ENCODE measurements at regions not wholly inside any gene's neighbourhood (a gene's known extent, or its start where the extent isn't known, plus 50 kb on each side); places are given as distances from the start of the nearest gene placed in this dataset.

- intact Hi-C loops (cut with micrococcal nuclease; ENCODE audit: unreplicated experiment): no loop called here
- no TSS peak for BruUV-seq (replicated peaks)
- Histone ChIP-seq H3K27ac (ENCODE audit: low read depth, low read length, poor library complexity, severe bottlenecking) (no peak overlapping the region), H3K9me3 (ENCODE audit: low read depth, low read length, poor library complexity, severe bottlenecking) (no peaks in the 10 kb centered on the region), H3K4me3 (ENCODE audit: low read depth, low read length, poor library complexity, severe bottlenecking) (no peak overlapping the region), H3K27me3 (replicated peaks; ENCODE audit: insufficient read depth, low read depth, low read length, poor library complexity) (peaks cover 19% of the 10 kb centered on the region), H3K36me3 (ENCODE audit: insufficient read depth, low read length, poor library complexity, severe bottlenecking) (no peaks in the 10 kb centered on the region), H3K4me1 (ENCODE audit: insufficient read depth, low read length, poor library complexity, severe bottlenecking) (no peaks in the 10 kb centered on the region)
- DNase-seq (ENCODE audit: low spot score): no peak
- ChIA-PET CTCF (no interaction called here), POLR2A (ENCODE audit: low non-redundant PET) (no interaction called here)
- TF ChIP-seq EZH2 (IDR thresholded peaks at IDR 0.05; ENCODE audit: borderline replicate concordance, low read depth, low read length, poor library complexity, severe bottlenecking) (no peak), CTCF (conservative IDR thresholded peaks at IDR 0.05; ENCODE audit: low read depth, low read length) (no peak)
Measured at GRCh38 chr10:84659027-84659426, 330.6 kb downstream of the CCSER2 start.

DNA sequence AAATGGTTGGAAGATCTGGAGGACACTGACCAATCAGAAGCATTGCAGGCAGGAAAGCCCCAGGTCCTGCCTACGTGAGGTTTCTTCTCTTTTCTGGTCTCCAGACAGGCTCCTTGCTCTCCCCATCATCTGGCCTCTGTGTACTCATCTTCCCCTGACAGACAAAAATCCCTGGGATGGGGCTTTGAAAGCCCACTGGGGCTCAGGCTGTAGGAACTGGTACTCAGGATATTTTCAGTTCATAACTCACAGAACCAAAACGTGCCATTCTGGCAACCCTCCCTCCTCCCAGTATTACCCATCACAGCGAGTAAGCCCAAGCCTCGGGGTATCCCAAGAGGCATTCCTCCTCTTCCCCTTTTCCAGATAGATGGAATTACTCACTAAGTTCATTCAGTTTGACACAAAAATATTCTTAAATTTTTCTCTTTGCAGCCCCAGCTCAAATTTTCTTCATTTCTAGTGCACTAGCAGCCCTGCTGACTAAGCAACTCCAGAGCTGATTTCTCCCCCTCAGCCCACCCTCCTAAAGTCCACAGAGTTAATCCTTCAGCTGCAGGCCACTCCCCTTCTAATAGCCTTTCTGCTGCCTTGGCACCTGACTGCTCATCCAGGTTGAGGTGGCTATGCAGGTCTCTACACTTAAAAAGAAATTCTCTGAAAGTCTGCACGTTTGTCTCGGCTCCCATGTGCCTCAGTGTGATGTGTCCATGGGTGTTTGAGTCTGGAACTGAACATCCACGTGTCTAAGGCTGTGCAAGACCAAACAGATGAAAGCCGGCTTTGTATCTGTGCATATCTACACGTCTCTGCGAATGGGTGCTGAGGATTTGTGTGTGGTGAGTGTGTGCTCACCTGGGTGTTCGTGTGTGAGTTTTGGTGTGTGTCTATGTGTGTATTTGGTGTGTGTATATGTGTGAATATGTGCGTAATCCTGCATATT, 331.4 kb downstream of the CCSER2 start:
- TF ChIP-seq CTCF (conservative IDR thresholded peaks at IDR 0.05; ENCODE audit: low read depth, low read length): no peak
- no peak for TF ChIP-seq EZH2 (IDR thresholded peaks at IDR 0.05; ENCODE audit: borderline replicate concordance, low read depth, low read length, poor library complexity, severe bottlenecking)
- CTCF ChIA-PET: no interaction called here
- no TSS peak for BruUV-seq (replicated peaks)

GRCh38 chr10:84660450-84661159, 332.2 kb downstream of the CCSER2 start:
- Histone ChIP-seq H3K27me3 (replicated peaks; ENCODE audit: insufficient read depth, low read depth, low read length, poor library complexity) (peaks cover 19% of the 10 kb centered on the region), H3K27ac (ENCODE audit: low read depth, low read length, poor library complexity, severe bottlenecking) (no peak overlapping the region), H3K36me3 (ENCODE audit: insufficient read depth, low read length, poor library complexity, severe bottlenecking) (no peaks in the 10 kb centered on the region), H3K4me1 (ENCODE audit: insufficient read depth, low read length, poor library complexity, severe bottlenecking) (no peaks in the 10 kb centered on the region), H3K9me3 (ENCODE audit: low read depth, low read length, poor library complexity, severe bottlenecking) (no peaks in the 10 kb centered on the region), H3K4me3 (ENCODE audit: low read depth, low read length, poor library complexity, severe bottlenecking) (no peak overlapping the region)
- ChIA-PET CTCF (no interaction called here), POLR2A (ENCODE audit: low non-redundant PET) (interaction anchor here (0.6 kb wide), 1 partner anchor 871 kb away, joined by 3 read pairs; no protein-coding TSS in a partner anchor)
- TF ChIP-seq EZH2 (IDR thresholded peaks at IDR 0.05; ENCODE audit: borderline replicate concordance, low read depth, low read length, poor library complexity, severe bottlenecking): no peak
- TF ChIP-seq CTCF (conservative IDR thresholded peaks at IDR 0.05; ENCODE audit: low read depth, low read length): no peak
- no TSS peak for BruUV-seq (replicated peaks)
- no peak for DNase-seq (ENCODE audit: low spot score)
- intact Hi-C loops (cut with micrococcal nuclease; ENCODE audit: unreplicated experiment): no loop called here

More for the DNA sequence above, 331.4 kb downstream of the CCSER2 start:
- no peak for DNase-seq (ENCODE audit: low spot score)
- H3K4me1 ChIP-seq (ENCODE audit: insufficient read depth, low read length, poor library complexity, severe bottlenecking): no peaks in the 10 kb centered on the region
- intact Hi-C loops (cut with micrococcal nuclease; ENCODE audit: unreplicated experiment): no loop called here
- H3K36me3 ChIP-seq (ENCODE audit: insufficient read depth, low read length, poor library complexity, severe bottlenecking): no peaks in the 10 kb centered on the region
- no peak overlapping the region for H3K27ac ChIP-seq (ENCODE audit: low read depth, low read length, poor library complexity, severe bottlenecking)
- POLR2A ChIA-PET (ENCODE audit: low non-redundant PET): interaction anchor here (0.6 kb wide), 1 partner anchor 872 kb away, joined by 3 read pairs; no protein-coding TSS in a partner anchor
- H3K4me3 ChIP-seq (ENCODE audit: low read depth, low read length, poor library complexity, severe bottlenecking): no peak overlapping the region
- H3K27me3 ChIP-seq (replicated peaks; ENCODE audit: insufficient read depth, low read depth, low read length, poor library complexity): peaks cover 19% of the 10 kb centered on the region
- no peaks in the 10 kb centered on the region for H3K9me3 ChIP-seq (ENCODE audit: low read depth, low read length, poor library complexity, severe bottlenecking)
